Mucosa of gallbladder (tissue), 1 donor: ENCODE measurements at regions not wholly inside any gene's neighbourhood (a gene's known extent, or its start where the extent isn't known, plus 50 kb on each side); places are given as distances from the start of the nearest gene placed in this dataset.

Source experiments
- DNase-seq: peaks from one replicate; pipeline ENCODE4 v3.0.0-alpha.2; 2020; ENCODE audit warnings: low spot score
- donor health status: DM: no; HTN: no; CAD: no.

GRCh38 chr10:131649617-131650016, 251.2 kb upstream of the PPP2R2D start:
- no peak for DNase-seq

- no peak for DNase-seq
Observed at GRCh38 chr10:131650169-131650705, 250.6 kb upstream of the PPP2R2D start.

GRCh38 chr10:131650771-131651673, 249.8 kb upstream of the PPP2R2D start:
- no peak for DNase-seq

DNA sequence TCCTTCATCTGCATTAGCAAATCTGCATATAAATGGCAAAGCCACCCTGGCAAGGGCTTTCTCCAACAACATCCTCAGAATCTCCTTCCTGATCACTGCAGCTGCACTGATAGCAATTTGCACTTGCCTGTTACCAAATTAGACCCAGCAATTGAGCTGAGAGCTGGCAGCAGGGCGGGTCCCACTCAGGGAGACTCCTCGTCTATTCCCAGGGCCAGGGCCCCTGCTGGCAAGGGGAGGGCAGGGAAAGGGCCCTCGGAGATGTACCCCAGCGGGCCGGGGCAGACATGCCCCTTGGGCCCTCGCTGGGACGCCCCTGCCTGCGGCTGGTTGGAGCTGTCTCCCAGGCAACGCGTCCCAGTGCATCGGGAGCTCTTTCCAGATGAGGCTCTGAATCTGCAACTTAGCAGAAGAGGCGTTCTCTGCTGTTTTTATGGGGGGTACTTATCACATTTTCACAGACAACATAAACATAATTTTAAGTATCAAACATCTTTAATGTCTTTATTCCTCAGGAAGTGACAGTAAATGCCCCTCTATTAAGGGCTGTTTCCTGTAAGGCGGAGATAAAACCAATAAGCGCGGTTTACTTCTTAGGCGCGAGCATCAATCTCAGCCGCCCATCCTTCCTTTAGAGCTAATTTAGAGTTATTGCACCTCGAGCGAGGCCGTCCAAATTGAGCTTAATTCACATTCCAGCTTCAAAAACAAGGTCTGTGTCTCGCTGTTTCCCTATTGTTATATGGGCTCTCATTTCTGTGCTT, 249.0 kb upstream of the PPP2R2D start:
- no peak for DNase-seq

GRCh38 chr10:131652438-131653139, 248.2 kb upstream of the PPP2R2D start:
- DNase-seq: no peak

- DNase-seq: no peak
Observed at GRCh38 chr10:131653140-131653539, 247.7 kb upstream of the PPP2R2D start.

GRCh38 chr10:131653554-131654470, 247.0 kb upstream of the PPP2R2D start:
- no peak for DNase-seq

- no peak for DNase-seq
Observed at GRCh38 chr10:131654471-131655087, 246.2 kb upstream of the PPP2R2D start.

GRCh38 chr10:131655101-131655849, 245.5 kb upstream of the PPP2R2D start:
- DNase-seq: no peak

DNA sequence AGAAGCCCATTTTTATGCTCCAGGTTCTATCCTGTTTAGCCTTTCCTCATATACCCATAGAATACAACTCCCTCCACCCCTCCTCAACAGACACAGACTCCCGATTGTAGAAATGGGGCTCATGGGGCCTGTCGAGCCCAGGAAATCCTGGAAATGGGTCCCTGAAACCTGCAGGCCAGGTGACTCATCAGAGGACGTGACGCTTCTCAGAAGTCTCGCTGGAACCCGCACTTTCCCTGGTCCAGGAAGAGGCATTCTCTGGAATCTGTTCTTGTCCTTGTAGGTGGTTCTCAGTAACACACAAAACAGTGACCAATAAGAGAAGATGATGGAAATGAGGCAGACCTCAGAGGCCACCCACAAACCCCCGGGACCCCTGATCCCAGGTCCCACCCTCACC, 244.8 kb upstream of the PPP2R2D start:
- DNase-seq: no peak

GRCh38 chr10:131656431-131656841, 244.4 kb upstream of the PPP2R2D start:
- no peak for DNase-seq

DNA sequence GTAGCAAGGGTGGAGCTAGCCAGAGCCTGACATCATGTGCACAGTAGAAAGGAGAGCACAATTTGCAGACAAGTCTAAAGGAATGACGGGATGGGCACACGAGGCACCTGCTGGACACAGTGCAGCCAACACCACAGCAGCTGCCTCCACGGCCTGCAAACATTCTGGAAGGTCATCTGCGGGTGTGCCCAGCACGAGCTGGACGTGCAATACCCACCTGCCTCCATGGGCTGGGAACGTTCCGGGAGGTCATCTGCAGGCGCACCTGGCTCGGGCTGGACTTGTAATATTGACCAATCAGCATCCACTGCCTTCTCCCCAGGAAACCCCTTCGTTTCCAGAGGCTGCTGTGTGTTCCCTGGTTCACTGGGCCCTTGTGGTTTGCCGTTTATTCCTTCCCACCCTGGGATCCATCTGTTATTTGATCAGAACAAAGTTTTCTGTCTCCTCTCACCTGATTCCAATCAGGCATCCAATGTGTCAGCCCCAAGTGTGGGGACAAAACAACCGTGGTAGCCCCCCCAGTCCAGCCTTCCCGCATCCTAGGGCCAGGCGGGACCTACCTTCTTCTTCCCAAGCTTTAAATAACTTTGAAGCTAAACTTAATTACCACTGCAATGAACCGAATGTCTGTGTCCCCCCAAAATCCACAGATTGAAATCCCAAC, 243.4 kb upstream of the PPP2R2D start:
- no peak for DNase-seq

- no peak for DNase-seq
Observed at GRCh38 chr10:131657985-131658330, 242.8 kb upstream of the PPP2R2D start.

GRCh38 chr10:131658476-131659110, 242.2 kb upstream of the PPP2R2D start:
- no peak for DNase-seq

DNA sequence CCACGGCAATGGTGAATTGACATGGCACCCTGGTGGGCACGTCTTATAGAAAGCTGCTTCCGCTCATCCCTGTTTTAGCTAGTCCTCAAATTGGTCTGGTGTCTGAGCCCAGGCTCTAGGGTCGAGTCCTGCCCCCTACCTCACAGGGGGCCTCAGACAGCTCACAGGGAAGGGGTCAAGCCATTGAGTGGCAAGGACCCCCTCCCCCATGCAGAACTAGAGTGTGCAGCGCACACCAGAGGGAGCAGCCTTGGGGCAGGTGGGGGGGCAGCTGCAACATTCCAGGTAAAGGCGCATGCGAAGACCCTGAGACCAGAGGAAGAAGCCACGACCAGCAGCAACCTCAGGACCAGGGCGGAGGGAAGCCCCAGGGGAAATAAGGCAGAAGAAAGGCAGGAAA, 240.4 kb upstream of the PPP2R2D start:
- no peak for DNase-seq

DNA sequence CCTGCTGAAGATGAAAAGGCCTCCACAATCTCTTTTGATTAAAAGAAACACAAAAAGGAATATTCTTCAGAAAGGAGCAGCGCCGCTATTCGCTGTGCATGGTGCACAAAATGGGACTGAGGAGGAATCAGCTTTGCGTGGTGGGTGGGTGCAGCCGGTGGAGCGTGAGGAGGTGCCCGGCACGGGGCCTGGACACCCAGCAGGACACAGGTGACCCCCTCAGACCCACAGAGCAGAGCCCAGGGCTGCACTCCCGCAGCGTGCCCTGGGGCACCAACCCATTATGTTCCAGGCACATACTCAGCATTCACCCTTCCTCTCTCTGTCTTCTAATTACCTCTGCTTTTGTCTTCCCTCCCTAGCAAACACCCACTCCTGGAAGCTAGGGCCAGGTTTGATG, 238.0 kb upstream of the PPP2R2D start:
- no peak for DNase-seq

DNA sequence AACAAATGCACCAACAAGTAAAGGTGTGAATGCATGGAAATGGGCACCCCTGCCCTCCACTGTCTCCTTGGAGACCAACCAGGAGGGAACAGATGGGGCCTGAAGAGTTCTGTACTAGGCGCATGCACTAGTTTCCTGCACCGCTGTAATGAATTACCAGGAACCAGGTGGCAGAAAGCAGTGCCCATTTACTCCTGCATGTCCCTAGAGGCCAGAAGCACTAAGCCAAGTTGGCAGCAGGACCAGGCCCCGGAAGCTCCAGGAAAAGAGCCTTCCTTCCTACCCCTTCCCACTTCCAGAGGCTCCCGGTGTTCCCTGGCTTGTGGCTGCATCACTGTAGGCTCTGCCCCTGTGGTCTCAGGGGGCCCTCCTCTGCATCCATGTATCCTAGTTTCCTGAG, 237.5 kb upstream of the PPP2R2D start:
- DNase-seq: no peak

DNA sequence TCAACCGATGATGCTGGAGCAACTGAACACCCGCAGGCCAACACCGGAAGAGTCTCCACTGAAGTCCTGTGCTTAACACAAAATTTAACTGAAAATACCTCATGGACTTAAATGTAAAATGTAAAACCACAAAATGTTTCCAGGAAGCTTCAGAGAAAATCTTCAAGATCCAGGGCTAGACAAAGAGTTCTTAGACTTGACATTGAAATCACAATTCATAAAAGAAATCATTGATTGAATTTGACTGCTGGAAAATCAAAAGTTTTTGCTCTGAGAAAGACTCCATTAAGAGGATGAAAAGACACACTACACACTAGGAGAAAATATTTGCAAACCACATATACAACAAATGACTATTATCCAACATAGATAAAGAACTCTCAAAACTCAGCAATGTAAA, 234.7 kb upstream of the PPP2R2D start:
- no peak for DNase-seq

- no peak for DNase-seq
Observed at GRCh38 chr10:131667047-131667446, 233.8 kb upstream of the PPP2R2D start.
